ENCODE measurements at regions not wholly inside any gene's neighbourhood (a gene's known extent, or its start where the extent isn't known, plus 50 kb on each side); places are given as distances from the start of the nearest gene placed in this dataset.
"Not testable (repeated sequence)": the region's sequence is repeated elsewhere in the genome, so short reads cannot be mapped to it uniquely, and the experiment has no call there.

DNA sequence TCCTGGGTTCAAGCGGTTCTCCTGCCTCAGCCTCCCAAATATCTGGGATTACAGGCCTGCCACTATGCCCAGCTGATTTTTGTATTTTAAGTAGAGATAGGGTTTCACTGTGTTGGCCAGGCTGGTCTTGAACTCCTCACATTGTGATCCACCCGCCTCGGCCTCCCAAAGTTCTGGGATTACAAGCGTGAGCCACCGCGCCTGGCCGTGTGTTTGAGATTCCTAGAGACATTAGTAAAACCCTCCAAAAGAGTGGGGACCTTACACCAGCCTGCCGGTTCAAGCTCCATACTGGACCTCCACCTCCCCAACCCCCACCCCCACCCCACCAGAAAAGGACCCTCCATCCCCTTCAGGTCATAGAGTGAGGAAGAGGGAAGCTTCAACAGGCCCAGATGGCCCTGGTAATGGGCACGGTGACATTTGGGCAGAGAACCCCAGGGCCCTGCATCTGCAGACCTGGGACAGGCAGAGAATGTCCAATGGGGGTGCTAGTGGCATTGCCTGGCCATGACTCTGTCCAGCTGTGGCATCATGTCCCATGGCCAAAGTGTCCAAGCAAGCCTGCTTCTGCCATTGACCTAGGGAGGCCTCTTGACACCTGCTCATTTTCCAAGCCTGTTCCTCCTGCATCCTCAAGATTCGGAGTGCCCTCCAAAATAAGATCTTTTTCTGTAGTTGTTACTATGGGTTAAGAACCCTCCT lies 108.9 kb upstream of the KLF13 start:
- no peak for DNase-seq (ENCODE audit: low read depth in 2 of 2)

DNA sequence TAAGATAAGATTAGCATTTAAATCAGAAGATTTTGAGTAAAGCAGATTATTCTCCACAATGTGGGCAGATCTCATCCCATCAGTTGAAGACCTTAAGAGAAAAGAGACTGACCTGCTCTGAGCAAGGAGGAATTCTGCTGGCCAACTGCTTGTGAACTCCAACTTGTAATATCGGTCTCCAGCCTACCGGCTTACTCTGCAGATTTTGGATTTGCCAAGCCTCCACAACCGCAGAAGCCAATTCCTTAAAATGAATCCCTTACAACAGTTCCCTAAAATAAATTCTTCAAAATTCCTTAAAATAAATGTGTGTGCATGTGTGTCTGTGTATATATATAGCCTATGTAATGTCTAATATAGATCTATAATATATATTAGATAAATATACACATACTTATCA lies 107.4 kb upstream of the KLF13 start:
- DNase-seq (ENCODE audit: low read depth in 2 of 2), result no peak

DNA sequence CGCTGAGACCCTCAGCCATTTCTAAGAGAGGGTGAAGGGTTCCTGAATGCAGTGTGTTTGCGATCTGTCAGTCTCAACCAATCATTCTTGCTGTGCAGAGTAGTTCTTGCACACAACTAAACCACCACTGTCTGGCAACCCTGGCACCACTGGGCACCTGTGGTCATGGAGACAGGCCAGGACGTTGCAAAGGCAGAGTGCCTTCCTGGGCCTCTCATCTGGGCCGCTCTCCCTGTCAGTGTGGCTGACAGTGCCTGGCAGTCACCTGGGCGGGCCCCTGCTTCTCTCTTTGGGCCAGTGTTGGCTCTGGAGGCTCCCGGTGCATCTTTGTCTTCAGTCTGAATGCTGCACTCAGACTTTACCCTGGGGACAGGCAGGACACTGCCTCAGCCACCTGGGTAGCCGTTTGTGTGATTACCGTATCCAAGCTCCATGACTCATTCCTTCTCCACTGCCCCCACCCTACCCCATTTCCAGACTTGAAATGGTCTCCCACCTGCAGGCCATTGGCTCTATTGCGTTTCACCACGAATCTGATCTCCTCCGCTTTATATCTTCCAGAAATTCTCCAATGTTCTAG lies 104.6 kb upstream of the KLF13 start:
- no peak for DNase-seq (ENCODE audit: low read depth in 2 of 2)

DNA sequence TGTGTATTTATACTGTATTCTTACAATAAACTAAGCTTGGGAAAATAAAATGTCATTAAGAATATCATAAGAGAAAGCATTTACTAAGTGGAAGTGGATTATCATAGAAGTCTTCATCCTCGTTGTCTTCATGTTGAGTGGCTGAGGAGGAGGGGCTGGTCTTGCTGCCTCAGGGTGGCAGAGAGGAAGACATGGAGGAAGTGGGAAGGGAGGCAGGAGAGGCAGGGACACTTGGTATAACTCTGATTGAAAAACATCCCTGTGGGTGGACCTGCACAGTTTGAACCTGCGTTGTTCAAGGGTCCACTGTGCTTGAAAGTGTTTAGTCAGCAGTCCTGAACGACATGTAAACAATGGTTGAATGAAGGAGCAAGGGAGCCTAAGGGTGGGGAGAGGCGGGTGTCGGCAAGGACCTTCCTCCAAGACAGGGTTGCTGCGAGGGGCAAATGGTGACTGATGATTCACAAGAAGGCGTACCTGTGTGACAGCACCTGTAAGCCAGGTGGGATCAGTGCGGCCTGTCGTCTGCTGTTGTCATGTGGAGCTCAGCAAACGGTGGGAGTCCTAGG lies 103.8 kb upstream of the KLF13 start:
- DNase-seq (ENCODE audit: low read depth in 2 of 2), result no peak

DNA sequence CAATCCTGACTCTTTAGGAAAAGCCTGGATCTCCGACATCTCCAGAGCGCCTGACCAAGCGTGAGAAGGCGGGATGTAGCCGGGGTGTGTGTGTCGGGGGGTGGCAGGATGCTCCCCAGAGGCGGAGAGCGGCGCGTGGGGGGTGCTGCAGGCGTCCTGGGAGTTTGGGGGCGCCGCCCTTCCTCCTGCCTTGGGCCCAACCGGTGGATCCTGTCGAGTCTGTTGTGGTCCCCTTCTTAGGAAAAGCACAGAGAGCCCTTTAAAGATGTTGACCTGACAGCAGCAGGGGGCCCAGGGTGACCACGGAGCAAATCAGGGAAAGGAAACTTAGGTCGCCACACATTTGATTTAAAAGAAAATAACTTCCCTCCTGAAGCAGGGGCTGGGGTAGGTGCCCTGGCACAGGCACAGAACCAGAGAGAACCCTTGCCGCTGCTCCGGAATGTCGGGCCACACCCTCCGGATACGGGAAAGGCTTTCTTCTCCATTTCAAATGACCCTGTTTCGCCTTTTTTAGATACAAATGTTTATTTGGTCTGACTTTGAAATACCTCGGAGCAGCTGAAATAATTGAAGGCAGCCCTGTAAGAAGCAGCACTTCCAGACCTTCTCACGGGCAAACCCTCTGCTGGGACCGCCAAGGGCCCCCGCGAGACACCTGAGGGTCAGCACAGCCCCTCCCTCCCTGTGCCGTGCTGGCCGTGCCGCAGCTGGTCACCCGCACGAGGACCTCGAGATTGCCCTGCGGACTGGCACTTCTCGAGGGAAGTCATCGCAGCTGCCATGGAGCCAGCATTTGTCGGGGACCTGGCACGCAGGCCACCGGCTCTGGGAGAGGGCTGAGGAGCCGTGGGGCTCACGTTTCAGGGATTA lies 102.9 kb upstream of the KLF13 start:
- no peak for DNase-seq (ENCODE audit: low read depth in 2 of 2)

DNA sequence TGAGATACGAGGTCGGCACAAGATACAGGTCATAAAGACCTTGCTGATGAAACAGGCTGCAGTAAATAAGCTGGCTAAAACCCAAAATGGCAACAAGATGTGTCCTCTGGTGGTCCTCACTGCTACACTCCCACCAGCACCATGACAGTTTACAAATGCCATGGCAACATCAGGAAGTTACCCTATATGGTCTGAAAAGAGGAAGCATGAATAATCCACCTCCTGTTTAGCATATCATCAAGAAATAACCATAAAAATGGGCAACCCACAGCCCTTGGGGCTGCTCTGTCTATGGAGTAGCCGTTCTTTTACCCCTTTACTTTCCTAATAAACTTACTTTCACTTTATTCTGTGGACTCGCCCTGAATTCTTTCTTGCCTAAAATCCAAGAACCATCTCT lies 102.0 kb upstream of the KLF13 start:
- DNase-seq (ENCODE audit: low read depth in 2 of 2), result not testable (repeated sequence)

DNA sequence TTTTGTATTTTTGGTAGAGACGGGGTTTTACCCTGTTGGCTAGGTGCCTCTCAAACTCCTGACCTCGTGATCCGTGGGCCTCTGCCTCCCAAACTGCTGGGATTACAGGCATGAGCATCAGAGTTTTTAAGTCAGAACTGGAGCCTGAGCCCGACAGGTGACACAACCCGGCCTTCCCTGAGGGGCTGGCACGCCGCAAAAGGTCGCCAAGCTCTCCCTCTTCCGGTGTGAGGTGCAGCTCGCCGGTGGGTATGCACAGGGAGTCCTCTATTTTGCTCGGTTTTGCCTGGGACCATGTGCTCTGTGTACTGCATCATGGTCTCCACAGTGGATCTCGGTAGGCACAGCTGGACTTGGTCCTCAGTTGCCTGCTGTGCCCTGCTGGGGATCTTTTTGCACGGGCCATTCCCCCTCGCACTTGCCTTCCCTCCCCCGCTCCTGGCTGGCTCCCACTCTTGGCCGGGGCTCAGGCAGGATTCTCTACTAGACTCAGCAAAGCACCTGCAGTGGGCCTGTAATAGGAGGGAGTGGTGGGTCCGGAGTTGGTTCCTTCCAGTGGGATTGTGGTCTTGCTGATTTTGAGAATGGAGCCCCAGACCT lies 101.2 kb upstream of the KLF13 start:
- no peak for DNase-seq (ENCODE audit: low read depth in 2 of 2)

DNA sequence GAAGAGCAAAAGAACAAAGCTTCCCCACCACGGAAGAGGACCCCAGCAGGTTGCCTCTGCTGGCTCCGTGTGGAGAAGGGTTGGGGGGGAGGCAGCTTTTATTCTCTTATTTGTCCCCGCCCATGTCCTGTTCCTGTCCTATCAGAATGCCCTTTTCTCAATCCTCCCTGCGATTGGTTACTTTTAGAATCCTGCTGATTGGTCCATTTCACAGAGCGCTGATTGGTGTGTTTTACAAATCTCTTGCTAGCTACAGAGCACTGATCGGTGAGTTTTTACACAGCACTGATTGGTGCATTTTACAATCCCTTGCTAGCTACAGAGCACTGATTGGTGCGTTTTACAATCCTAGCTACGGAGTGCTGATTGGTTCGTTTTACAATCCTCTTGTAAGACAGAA lies 100.6 kb upstream of the KLF13 start:
- no peak for DNase-seq (ENCODE audit: low read depth in 2 of 2)

DNA sequence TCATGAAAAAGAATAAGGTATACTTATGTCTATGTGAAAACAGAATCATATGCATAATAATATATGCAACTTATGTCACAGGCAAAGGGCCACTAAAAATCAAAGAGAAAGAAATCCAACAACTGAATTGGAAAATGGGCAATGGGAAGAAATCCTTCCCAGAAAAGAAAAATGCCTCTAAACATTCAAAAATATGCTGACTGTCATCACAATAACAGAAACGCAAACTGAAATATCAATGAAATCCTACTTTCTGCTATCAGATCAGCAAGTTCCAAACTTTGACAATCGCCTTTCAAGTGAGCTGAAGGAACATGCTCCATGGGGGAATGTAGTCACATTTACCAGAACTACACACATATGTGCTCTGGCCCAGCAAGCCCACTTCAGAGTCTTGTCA lies 99.4 kb upstream of the KLF13 start:
- no peak for DNase-seq (ENCODE audit: low read depth in 2 of 2)

DNA sequence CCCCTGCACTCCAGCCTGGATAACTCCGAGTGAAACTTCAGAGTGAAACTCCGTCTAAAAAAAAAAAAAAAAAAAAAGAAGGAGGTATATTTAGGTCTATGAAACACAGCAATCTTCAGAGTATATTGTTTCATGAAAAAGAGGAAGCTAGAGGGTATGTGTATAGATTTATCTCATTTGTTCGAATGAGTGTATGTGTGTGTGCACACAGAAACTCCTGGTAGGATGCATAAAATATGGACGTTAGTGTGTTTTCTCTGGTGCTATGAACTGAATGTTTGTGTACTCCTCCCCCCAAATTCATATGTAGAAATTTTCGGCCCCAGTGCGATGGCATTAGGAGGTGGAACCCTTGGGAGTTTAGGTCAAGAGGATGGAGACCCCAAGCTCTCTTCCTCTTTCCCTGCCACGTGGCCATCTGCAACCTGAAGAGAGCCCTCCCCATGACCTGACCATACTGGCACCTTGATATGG lies 98.6 kb upstream of the KLF13 start:
- no peak for DNase-seq (ENCODE audit: low read depth in 2 of 2)

DNA sequence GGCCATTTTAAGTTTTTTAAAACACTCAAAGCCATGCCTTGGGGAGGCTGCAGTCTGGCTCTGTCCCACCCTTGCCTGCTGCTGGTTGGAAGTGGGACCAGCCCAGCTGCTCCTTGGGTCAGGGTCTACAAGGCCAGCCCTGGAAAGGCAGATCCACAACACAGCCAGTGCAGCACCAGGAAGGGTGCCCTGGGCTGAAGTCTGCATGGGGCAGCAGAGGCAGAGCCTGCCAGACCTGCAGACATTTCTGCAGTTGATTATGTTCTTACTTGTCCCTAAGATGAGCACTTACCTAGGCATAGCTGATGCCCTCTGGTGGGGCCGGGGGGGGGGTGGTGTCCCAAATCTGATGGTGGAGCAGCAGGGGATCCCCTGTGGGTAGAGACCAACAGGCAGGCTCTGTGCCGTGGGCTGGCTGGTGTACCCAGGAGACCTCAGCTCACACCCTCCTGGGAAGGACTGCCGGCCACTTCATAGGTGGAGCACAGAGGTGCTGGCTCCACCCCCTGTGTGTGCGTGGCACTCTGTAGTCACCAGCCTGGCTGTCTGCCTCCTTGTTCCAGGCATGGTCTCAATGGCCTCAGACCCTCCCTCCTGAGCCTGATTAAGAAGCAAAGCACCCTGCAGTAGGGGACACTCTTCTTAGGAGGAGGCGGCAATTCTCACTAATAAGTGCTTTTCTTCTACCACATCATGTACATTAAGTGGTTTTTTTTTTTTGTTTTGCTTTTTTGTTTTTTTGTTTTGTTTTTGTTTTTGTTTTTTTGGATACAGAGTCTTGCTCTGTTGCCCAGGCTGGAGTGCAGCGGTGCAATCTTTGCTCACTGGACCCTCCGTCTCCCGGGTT lies 97.4 kb upstream of the KLF13 start:
- DNase-seq (ENCODE audit: low read depth in 2 of 2), result no peak

DNA sequence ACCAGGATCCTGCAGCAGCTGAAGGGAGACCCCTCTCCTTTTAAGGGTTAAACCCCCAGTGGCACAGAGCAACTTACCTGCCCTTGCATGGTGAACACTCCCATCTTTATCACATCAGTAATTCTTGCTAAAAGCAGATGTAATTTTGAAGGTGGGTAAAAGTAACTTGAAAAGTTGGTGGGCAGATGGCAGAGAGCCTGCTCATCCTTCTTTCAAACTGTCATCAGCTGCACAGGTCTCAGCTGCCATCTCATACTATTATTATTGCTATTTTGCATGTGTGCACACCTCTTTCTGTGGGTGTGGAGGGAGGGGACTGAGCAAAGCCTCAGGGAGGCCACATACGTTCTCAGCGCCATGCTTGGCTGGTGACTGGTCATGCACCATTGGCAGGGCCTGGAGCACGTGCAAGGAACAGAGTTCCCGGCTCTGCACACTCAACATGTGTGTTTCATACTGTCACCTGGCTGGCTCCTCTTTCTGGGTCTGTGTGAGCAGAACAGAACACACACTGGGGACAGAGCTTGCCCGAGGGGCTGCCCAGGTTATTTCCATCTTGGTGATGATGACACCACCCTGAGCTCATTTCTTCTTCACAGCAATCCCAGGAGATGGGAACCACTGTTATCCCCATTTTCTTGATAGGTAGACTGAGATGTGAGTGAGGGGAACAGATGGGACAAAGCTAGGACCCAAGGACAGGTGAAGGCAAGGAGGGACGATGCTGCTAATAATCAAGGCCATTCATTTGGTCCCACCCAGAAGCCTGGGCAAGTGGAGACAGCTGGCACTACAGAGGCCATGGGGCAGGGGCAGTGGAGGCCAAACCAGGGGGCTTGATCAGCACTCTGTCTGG lies 95.8 kb upstream of the KLF13 start:
- DNase-seq (ENCODE audit: low read depth in 2 of 2), result no peak

DNA sequence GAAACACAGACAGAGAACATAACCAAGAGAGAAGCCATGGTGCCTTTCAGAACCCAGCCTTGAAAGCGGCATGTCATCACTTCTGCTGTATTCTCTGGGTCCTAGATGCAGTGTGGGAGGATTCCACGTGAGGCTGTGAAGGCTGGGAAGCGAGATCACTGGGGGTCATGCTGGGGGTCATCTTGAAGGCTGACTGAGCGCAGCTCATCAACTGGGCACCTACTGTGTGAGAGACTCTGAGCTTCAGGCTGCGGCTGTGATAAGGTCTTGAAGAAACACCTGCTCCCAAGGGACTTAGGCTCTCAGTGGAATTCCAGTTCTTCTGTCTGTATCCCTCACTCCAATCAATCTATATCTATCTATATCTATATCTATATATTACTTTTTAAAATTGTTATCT lies 91.8 kb upstream of the KLF13 start:
- DNase-seq (ENCODE audit: low read depth in 2 of 2), result no peak

DNA sequence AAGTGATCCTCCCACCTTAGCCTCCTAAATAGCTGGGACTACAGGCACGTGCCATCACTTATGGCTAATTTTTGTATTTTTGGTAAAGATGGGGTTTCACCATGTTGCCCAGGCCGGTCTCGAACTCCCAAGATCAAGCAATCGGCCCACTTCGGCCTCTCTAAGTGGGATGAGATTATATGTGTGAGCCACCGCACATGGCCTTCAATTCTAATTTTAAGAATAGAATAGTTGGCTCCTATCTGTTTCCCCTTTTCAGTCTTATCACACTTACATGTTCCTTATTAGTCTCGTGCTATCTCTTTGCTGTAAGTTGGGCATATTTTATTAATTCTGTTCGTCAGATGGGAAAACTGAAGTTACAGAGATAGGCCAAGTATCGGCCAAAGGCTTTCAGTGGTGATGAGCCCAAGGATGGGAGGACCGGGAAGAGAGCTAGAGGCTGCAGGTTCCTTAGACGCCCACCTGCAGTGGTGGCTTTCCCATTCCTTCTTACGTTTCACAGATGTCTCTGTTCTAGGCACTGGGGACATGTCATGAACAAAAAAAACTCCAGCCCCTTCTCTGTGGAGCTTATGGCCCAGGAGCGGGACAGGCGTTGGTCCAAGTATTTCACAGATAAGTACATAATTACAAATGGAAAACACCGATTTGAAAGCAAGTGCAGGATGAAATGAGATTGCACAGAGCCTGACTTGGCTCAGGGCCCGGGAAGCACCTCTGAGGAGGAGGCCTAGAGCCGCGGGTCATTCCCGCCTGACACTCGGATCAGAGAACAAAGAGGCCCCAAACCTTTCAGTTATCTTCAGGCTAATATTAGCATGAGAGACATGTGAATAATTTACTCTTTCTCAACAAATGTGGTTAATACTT lies 91.1 kb upstream of the KLF13 start:
- DNase-seq (ENCODE audit: low read depth in 2 of 2), result no peak

DNA sequence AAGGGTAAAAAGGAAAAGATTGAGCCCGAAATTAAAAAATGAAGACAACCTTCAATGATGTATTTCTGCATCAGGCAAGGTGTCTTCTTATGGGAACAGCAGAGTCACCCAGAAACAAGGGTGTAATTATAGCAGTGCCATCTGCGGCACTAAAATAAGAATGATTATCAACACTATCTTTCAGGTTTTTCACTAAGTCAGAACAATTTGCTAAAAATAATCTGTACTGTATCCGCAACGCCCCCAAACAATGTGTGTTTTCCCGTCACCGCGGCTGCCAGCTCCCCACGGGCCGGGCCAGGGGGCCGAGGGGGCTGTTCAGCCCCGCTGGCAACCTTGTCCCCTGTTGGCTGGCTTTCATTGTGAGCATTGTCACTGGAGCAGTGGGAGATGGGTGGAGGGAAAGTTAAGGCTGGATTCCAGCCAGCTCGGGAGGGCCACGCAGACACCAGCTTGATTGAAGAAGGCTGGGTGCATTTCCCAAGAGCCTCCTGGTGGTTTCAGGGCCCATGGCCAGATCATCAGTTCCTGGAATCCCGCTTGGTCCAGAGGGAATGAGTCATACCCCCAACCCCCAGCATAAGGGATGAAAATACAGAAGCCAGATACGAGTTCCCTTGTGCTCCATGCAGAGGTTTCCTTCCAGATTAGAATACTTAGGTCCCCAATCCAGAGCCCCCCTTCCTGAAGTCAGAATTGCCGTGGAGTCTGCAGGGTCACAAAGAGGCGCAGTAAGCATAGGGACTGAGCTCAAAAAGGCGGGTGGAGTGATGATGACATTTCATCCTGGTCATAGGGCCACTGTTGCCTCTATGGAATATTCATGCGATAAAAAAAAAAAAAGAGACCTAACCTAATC lies 90.2 kb upstream of the KLF13 start:
- DNase-seq (ENCODE audit: low read depth in 2 of 2), result no peak

DNA sequence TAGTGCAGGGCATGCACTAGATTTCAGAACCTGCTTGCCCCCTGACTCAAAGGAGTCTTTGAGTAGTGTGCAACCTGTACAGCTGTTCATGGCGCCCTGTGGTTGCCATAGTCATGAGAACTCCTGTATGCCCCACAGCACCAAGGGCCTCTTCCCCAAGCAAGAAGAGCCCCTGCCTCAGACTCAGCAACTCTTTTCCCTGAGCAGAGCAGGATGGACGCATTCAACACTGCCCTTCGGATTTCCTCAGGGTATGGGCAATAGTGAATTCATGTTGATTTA lies 89.7 kb upstream of the KLF13 start:
- DNase-seq (ENCODE audit: low read depth in 2 of 2), result no peak

DNA sequence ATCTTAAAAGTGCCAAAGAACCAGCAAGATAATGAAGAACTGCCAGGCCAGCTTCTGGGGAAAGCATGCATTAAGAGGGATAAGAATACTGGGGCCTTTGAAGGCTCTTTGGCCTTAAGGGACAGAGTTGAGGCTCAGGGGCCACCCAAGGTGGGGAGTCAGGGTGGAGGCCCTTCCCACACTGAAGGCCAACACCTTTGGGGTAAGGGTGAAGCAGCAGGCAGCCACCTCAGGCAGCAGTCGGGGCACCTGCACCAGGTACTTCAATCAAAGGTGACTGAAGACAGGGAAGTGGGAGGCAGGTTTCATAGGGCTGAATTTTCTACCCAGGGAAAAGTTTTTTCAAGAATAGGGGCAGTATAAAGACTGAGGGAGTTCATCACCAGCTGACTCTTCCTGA lies 87.7 kb upstream of the KLF13 start:
- DNase-seq (ENCODE audit: low read depth in 2 of 2), result no peak

DNA sequence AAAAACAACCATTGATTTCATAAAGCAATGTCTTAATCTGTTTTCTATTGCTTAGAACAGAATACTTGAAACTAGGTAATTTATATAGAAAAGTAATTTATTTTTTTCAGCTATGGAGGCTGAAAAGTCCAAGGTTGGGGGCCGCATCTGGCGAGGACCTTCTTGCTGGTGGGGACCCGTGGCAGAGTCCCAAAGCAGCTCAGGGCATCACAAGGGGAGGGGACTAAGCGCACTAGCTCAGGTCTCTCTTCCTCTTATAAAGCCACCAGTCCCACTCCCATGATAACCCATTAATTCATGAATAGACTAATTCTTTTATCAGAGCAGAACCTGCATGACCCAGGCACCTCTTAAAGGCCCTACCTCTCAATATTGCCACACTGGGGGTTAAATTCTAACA lies 87.2 kb upstream of the KLF13 start:
- no peak for DNase-seq (ENCODE audit: low read depth in 2 of 2)

Data from stimulated activated CD4-positive, alpha-beta T cell treated with anti-CD3 and anti-CD28 coated beads, Interleukin-1b, Interleukin-23, amount 100 ng/mL, for 4 hours (primary cell).